SK-N-SH (cell line): ENCODE measurements at regions not wholly inside any gene's neighbourhood (a gene's known extent, or its start where the extent isn't known, plus 50 kb on each side); places are given as distances from the start of the nearest gene placed in this dataset.
A peak's percentile ranks its signal among the peaks of the same experiment; 100 is the strongest.

Source experiments
- CTCF ChIA-PET: fragments of 300-600, 350-600 bp; formaldehyde crosslinking; extraction: SDS; loops from one replicate; lab custom pipeline; 2021; lab: Yijun Ruan, JAX
- POLR2A ChIA-PET: fragments of 350-600 bp; sonication (Branson Sonifier 250); formaldehyde crosslinking; extraction: SDS; loops from one replicate; lab custom pipeline; 2020; ENCODE audit warnings: antibody characterized with exemption, inconsistent platforms; lab: Yijun Ruan, JAX
- DNase-seq: peaks from one replicate; pipeline ENCODE4 v3.0.0; 2012
- H2AFZ ChIP-seq: fragments of 200-600 bp; sonication (generic); 2 replicates; pipeline ENCODE4 v1.8.1; 2016; ENCODE audit warnings: antibody characterized with exemption, mild to moderate bottlenecking, low read depth
- H3F3A ChIP-seq: fragments of 200-600 bp; sonication (generic); replicated peaks from 2 replicates; pipeline ENCODE3; 2016; ENCODE audit warnings: antibody characterized with exemption, mild to moderate bottlenecking; ENCODE audit not compliant: insufficient read depth
- H3K27ac ChIP-seq, 2 experiments: fragments of 200-500 bp in 1 of 2; fragments of 200-600 bp in 1 of 2; sonication (Bioruptor generic) in 1 of 2; sonication (generic), shearing (Covaris generic) in 1 of 2; 2 replicates each; pipeline versions ENCODE4 v1.5.1 to v1.6.1; 2014 to 2016; ENCODE audit warnings: low read depth in 2 of 2, inconsistent platforms in 1 of 2, low read length in 1 of 2, mild to moderate bottlenecking in 1 of 2, mixed read lengths in 1 of 2
- H3K27me3 ChIP-seq: fragments of 200-600 bp; sonication (generic), shearing (Covaris generic); 2 replicates; pipeline ENCODE4 v1.6.1; 2016; ENCODE audit warnings: mixed run types; ENCODE audit not compliant: insufficient read depth
- H3K36me3 ChIP-seq, 2 experiments: fragments of 200-500 bp in 1 of 2; fragments of 200-600 bp in 1 of 2; sonication (Bioruptor generic) in 1 of 2; sonication (generic) in 1 of 2; replicated peaks in 1 of 2; 2 replicates each; pipeline versions ENCODE3 to v1.5.1; 2014 to 2016; ENCODE audit warnings: low read length in 1 of 2, mild to moderate bottlenecking in 1 of 2; ENCODE audit not compliant: insufficient read depth in 2 of 2, control insufficient read depth in 1 of 2
- H3K4me1 ChIP-seq, 2 experiments: fragments of 200-500 bp in 1 of 2; fragments of 200-600 bp in 1 of 2; sonication (Bioruptor generic) in 1 of 2; sonication (generic), shearing (Covaris generic) in 1 of 2; 2 replicates each; pipeline versions ENCODE4 v1.5.1 to v1.6.1; 2014 to 2016; ENCODE audit warnings: low read depth in 1 of 2, low read length in 1 of 2, mixed run types in 1 of 2; ENCODE audit not compliant: insufficient read depth in 2 of 2, control insufficient read depth in 1 of 2
- H3K4me2 ChIP-seq: fragments of 200-600 bp; sonication (generic), shearing (Covaris generic); 2 replicates; pipeline ENCODE4 v1.6.1; 2017; ENCODE audit warnings: mixed run types
- H3K4me3 ChIP-seq, 2 experiments: fragments of 200-500 bp in 1 of 2; fragments of 200-600 bp in 1 of 2; sonication (Bioruptor generic) in 1 of 2; sonication (generic), shearing (Covaris generic) in 1 of 2; 2 replicates each; pipeline versions ENCODE4 v1.5.1 to v1.8.1; 2014 to 2016; ENCODE audit warnings: low read depth in 2 of 2, inconsistent platforms in 1 of 2, low read length in 1 of 2, mild to moderate bottlenecking in 1 of 2, mixed read lengths in 1 of 2, moderate library complexity in 1 of 2
- H3K79me2 ChIP-seq: fragments of 200-600 bp; sonication (generic); 2 replicates; pipeline ENCODE4 v1.8.1; 2017; ENCODE audit warnings: mild to moderate bottlenecking; ENCODE audit not compliant: insufficient read depth
- H3K9ac ChIP-seq: fragments of 200-600 bp; sonication (generic); 2 replicates; pipeline ENCODE4 v1.6.1; 2017; ENCODE audit warnings: mixed run types
- H3K9me2 ChIP-seq: fragments of 200-600 bp; sonication (generic); 2 replicates; pipeline ENCODE4 v1.6.1; 2017; ENCODE audit warnings: mixed run types
- H3K9me3 ChIP-seq: fragments of 200-600 bp; sonication (generic); 2 replicates; pipeline ENCODE4 v1.6.1; 2017; ENCODE audit warnings: mixed run types, mild to moderate bottlenecking, moderate library complexity
- H4K20me1 ChIP-seq: fragments of 200-600 bp; sonication (generic); 2 replicates; pipeline ENCODE4 v1.6.1; 2017; ENCODE audit warnings: mild to moderate bottlenecking, mixed run types; ENCODE audit not compliant: insufficient read depth
- CHD2 ChIP-seq: fragments of 150-350 bp; IDR thresholded peaks from 2 replicates; pipeline ENCODE4 v1.6.1; 2018; ENCODE audit warnings: low read length; ENCODE audit not compliant: partially characterized antibody
- CTCF ChIP-seq: fragments of 200-600 bp; sonication (generic); IDR thresholded peaks from 2 replicates; pipeline ENCODE4 v1.6.1; 2017; ENCODE audit warnings: antibody characterized with exemption, mild to moderate bottlenecking, moderate library complexity
- ELF1 ChIP-seq: IDR thresholded peaks from 2 replicates; pipeline ENCODE4 v1.4.0; 2012
- EP300 ChIP-seq, 2 experiments: IDR thresholded peaks; 2 replicates each; pipeline versions ENCODE4 v1.4.0 to v1.6.1; 2012; ENCODE audit warnings: borderline replicate concordance in 1 of 2, low read depth in 1 of 2, low read length in 1 of 2
- FOSL2 ChIP-seq: IDR thresholded peaks from 2 replicates; pipeline ENCODE4 v1.4.0; 2012; ENCODE audit warnings: low read depth, mild to moderate bottlenecking, moderate library complexity, borderline replicate concordance
- FOXM1 ChIP-seq: IDR thresholded peaks from 2 replicates; pipeline ENCODE4 v1.4.0; 2012; ENCODE audit warnings: low read depth, mild to moderate bottlenecking
- GATA2 ChIP-seq: sonication (generic); formaldehyde crosslinking; IDR thresholded peaks from 2 replicates; pipeline ENCODE4 v1.5.0; 2020; ENCODE audit warnings: mild to moderate bottlenecking, missing genetic modification reagents
- POLR2AphosphoS5 ChIP-seq: IDR thresholded peaks from 2 replicates; pipeline ENCODE4 v1.6.1; 2012; ENCODE audit warnings: low read depth, low read length
- RAD21 ChIP-seq: IDR thresholded peaks from 2 replicates; pipeline ENCODE4 v1.6.1; 2012; ENCODE audit warnings: mild to moderate bottlenecking, low read length
- REST ChIP-seq: IDR thresholded peaks from 2 replicates; pipeline ENCODE4 v1.6.1; 2012; ENCODE audit warnings: mild to moderate bottlenecking, low read depth, low read length, moderate library complexity
- TCF12 ChIP-seq: IDR thresholded peaks from 2 replicates; pipeline ENCODE4 v1.4.0; 2012
- TEAD4 ChIP-seq: IDR thresholded peaks from 2 replicates; pipeline ENCODE4 v1.4.0; 2012; ENCODE audit warnings: mild to moderate bottlenecking, borderline replicate concordance; ENCODE audit not compliant: insufficient read depth
- YY1 ChIP-seq: IDR thresholded peaks from 2 replicates; pipeline ENCODE4 v1.4.0; 2012; ENCODE audit warnings: low read depth, mild to moderate bottlenecking
- WGBS: methylation state at CpG from one replicate; pipeline ENCODE4 v1.1.6; 2017; ENCODE audit warnings: low lambda C conversion rate; 5-methylcytosine and 5-hydroxymethylcytosine counted together
- TF ChIP-seq, protein P1 (sequence below): fragments of 150-350 bp; IDR thresholded peaks from 2 replicates; pipeline ENCODE4 v1.6.1; 2016; ENCODE audit warnings: mild to moderate bottlenecking, low read depth, low read length
- TF ChIP-seq, protein P2 (sequence below): fragments of 150-350 bp; IDR thresholded peaks from 2 replicates; pipeline ENCODE4 v1.6.1; 2017; ENCODE audit warnings: antibody characterized with exemption, low read length, low read depth, borderline replicate concordance
- TF ChIP-seq, protein P3 (sequence below): IDR thresholded peaks from 2 replicates; pipeline ENCODE4 v1.4.0; 2012; ENCODE audit warnings: low read depth, borderline replicate concordance

DNA sequence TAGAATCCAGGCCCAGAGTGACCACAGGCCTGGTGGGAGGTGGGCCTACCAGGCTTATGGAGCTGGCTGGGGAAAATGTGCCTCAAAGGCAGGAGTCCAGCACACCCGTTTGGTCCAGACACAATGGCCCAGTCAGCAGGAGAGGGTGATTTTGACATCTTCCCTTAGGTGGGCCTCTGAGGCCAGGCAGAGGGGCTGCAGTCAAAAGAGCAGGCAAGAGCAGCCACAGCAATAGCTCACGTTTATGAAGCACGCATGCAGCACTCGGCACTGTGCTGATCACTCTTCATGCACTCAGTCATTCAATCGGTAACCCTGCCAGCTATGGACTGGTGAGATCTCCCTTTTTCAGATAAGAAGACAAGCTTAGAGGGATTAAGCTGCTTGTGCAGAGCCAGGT is 146.8 kb downstream of the LRIG2 start:
- CTCF ChIA-PET: interaction anchor here (0.9 to 3.6 kb wide), 7 partner anchors 11 to 169 kb away, joined by 3 to 16 read pairs (median 4); no protein-coding TSS in a partner anchor
- no peak for TF ChIP-seq FOXM1
- TF ChIP-seq CTCF: no peak
- TF ChIP-seq FOSL2: no peak
- no peak for TF ChIP-seq TCF12
- TF ChIP-seq GATA2 (CRISPR knock-in tag): no peak
- TF ChIP-seq ELF1: no peak
- no peak; a peak in 1 of 4 replicates for TF ChIP-seq EP300 (IDR thresholded peaks at IDR 0.05; ENCODE audit: borderline replicate concordance in 1 of 2, low read depth in 1 of 2, low read length in 1 of 2)
- no peak for TF ChIP-seq TEAD4
- TF ChIP-seq YY1: no peak
- no peak for TF ChIP-seq REST
- TF ChIP-seq RAD21: no peak
- TF ChIP-seq, protein P1, sequence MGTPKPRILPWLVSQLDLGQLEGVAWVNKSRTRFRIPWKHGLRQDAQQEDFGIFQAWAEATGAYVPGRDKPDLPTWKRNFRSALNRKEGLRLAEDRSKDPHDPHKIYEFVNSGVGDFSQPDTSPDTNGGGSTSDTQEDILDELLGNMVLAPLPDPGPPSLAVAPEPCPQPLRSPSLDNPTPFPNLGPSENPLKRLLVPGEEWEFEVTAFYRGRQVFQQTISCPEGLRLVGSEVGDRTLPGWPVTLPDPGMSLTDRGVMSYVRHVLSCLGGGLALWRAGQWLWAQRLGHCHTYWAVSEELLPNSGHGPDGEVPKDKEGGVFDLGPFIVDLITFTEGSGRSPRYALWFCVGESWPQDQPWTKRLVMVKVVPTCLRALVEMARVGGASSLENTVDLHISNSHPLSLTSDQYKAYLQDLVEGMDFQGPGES: no peak
- TF ChIP-seq, protein P2, sequence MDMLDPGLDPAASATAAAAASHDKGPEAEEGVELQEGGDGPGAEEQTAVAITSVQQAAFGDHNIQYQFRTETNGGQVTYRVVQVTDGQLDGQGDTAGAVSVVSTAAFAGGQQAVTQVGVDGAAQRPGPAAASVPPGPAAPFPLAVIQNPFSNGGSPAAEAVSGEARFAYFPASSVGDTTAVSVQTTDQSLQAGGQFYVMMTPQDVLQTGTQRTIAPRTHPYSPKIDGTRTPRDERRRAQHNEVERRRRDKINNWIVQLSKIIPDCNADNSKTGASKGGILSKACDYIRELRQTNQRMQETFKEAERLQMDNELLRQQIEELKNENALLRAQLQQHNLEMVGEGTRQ: no peak
- no peak for TF ChIP-seq CHD2
- TF ChIP-seq, protein P3, sequence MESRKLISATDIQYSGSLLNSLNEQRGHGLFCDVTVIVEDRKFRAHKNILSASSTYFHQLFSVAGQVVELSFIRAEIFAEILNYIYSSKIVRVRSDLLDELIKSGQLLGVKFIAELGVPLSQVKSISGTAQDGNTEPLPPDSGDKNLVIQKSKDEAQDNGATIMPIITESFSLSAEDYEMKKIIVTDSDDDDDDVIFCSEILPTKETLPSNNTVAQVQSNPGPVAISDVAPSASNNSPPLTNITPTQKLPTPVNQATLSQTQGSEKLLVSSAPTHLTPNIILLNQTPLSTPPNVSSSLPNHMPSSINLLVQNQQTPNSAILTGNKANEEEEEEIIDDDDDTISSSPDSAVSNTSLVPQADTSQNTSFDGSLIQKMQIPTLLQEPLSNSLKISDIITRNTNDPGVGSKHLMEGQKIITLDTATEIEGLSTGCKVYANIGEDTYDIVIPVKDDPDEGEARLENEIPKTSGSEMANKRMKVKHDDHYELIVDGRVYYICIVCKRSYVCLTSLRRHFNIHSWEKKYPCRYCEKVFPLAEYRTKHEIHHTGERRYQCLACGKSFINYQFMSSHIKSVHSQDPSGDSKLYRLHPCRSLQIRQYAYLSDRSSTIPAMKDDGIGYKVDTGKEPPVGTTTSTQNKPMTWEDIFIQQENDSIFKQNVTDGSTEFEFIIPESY: no peak
- TF ChIP-seq POLR2AphosphoS5: no peak
- H3K27me3 ChIP-seq: no peaks in the 10 kb centered on the region

More for the DNA sequence above, 146.8 kb downstream of the LRIG2 start:
- peak overlapping the region in 1 of 2 experiments; percentile 94; a peak in 2 of 4 replicates for H3K27ac ChIP-seq
- H3F3A ChIP-seq: no peaks in the 10 kb centered on the region
- H2AFZ ChIP-seq: no peak overlapping the region
- 86% methylated on average over 4 of the region's 5 CpGs for WGBS
- no peak overlapping the region for H3K9ac ChIP-seq
- H3K36me3 ChIP-seq: no peaks in the 10 kb centered on the region
- no peaks in the 10 kb centered on the region for H4K20me1 ChIP-seq
- POLR2A ChIA-PET: interaction anchor here (1.0 to 1.4 kb wide), 2 partner anchors 73 to 170 kb away, joined by 3 to 7 read pairs; partner anchors contain the start of gene MAGI3
- H3K9me2 ChIP-seq: no peaks in the 10 kb centered on the region
- peaks cover 0 to 42% of the 10 kb centered on the region in 2 experiments; a peak in 2 of 4 replicates for H3K4me1 ChIP-seq
- H3K9me3 ChIP-seq: no peaks in the 10 kb centered on the region
- no peaks in the 10 kb centered on the region for H3K79me2 ChIP-seq
- no peak overlapping the region for H3K4me3 ChIP-seq
- no peak overlapping the region for H3K4me2 ChIP-seq
- DNase-seq: no peak
